Ovary (tissue), 3 donors: ENCODE measurements at regions not wholly inside any gene's neighbourhood (a gene's known extent, or its start where the extent isn't known, plus 50 kb on each side); places are given as distances from the start of the nearest gene placed in this dataset.

Experiments used
- CTCF ChIP-seq, 3 donors: fragments of 450-650 bp in 2 of 3; fragments of 200-600 bp in 1 of 3; IDR thresholded peaks; one replicate each; pipeline versions ENCODE4 v1.5.1 to v1.8.0; 2016 to 2022; ENCODE audit warnings: antibody characterized with exemption in 3 of 3, mild to moderate bottlenecking in 1 of 3
- EP300 ChIP-seq: sonication (generic); formaldehyde crosslinking; IDR thresholded peaks from one replicate; pipeline ENCODE4 v1.6.1; 2017; ENCODE audit warnings: antibody characterized with exemption
- POLR2A ChIP-seq: fragments of 450-650 bp; IDR thresholded peaks from one replicate; pipeline ENCODE4 v1.6.1; 2017; ENCODE audit warnings: antibody characterized with exemption, mild to moderate bottlenecking, moderate library complexity
- donor health status: DM: no; HTN: no; CAD: no.

DNA sequence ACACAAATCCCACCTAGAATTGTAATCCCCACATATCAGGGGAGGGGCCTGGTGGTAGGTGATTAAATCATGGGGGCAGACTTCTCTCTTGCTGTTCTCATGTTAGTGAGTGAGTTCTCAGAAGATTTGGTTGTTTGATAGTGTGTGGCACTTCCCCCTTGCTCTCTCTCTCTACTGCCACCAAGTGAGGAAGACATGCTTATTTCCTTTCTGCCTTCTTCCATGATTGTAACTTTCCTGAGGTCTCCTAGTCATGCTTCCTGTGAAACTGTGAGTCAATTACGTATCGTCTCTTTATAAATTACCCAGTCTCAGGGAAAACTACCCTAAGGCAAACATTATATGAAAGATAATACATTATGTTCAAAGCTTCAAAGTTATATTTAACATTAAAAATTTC, 1297.5 kb upstream of the CITED2 start:
- TF ChIP-seq CTCF (IDR thresholded peaks at IDR 0.05) (no peak), POLR2A (no peak), EP300 (no peak)
